WTC11 (cell line): ENCODE measurements at regions not wholly inside any gene's neighbourhood (a gene's known extent, or its start where the extent isn't known, plus 50 kb on each side); places are given as distances from the start of the nearest gene placed in this dataset.

ENCODE experiments used
- ATAC-seq: fragments of 200-7000 bp; cut with Tn5 transposase; 2 replicates; pipeline ENCODE4 v1.10.0; 2021; ENCODE audit warnings: mild to moderate bottlenecking, moderate library complexity
- CTCF ChIA-PET: fragments of 300-600 bp; sonication (Branson Sonifier 250); formaldehyde crosslinking; loops from one replicate; lab custom pipeline; 2021; ENCODE audit warnings: antibody characterized with exemption; lab: Charles Lee
- POLR2A ChIA-PET: fragments of 350-600 bp; sonication (Branson Sonifier 250); formaldehyde crosslinking; loops from one replicate; lab custom pipeline; 2021; ENCODE audit warnings: antibody characterized with exemption; lab: Charles Lee
- DNase-seq: peaks from one replicate; pipeline ENCODE4 v3.0.0; 2021; ENCODE audit warnings: low spot score
- H3K27ac Mint-ChIP-seq: 2 replicates; pipeline ENCODE4 v1.8.0; 2021; ENCODE audit warnings: mixed read lengths
- H3K27me3 Mint-ChIP-seq: 2 replicates; pipeline ENCODE4 v1.8.0; 2021; ENCODE audit warnings: low read depth, mild to moderate bottlenecking, moderate library complexity, mixed read lengths
- H3K36me3 Mint-ChIP-seq: 2 replicates; pipeline ENCODE4 v1.8.0; 2021; ENCODE audit warnings: mixed read lengths
- H3K4me1 Mint-ChIP-seq: 2 replicates; pipeline ENCODE4 v1.8.0; 2022; ENCODE audit warnings: mixed read lengths
- H3K4me3 Mint-ChIP-seq: 2 replicates; pipeline ENCODE4 v1.8.0; 2021; ENCODE audit warnings: mild to moderate bottlenecking, moderate library complexity, mixed read lengths
- H3K9me3 Mint-ChIP-seq: 2 replicates; pipeline ENCODE4 v1.8.0; 2021; ENCODE audit warnings: mixed read lengths
- ATF1 ChIP-seq: sonication (generic); formaldehyde crosslinking; IDR thresholded peaks from 2 replicates; pipeline ENCODE4 v1.8.1; 2023; ENCODE audit warnings: mild to moderate bottlenecking, moderate library complexity, missing genetic modification reagents
- ATF3 ChIP-seq: sonication (generic); formaldehyde crosslinking; conservative IDR thresholded peaks from 2 replicates; pipeline ENCODE4 v1.8.1; 2022; ENCODE audit warnings: mild to moderate bottlenecking, missing genetic modification reagents
- ATF6 ChIP-seq: sonication (generic); formaldehyde crosslinking; IDR thresholded peaks from 2 replicates; pipeline ENCODE4 v1.8.1; 2023; ENCODE audit warnings: mild to moderate bottlenecking, missing genetic modification reagents
- CDX4 ChIP-seq: fragments of 250-450 bp; sonication (Bioruptor Pico); IDR thresholded peaks from 2 replicates; pipeline ENCODE4 v1.9.0; 2021; ENCODE audit warnings: moderate library complexity, mild to moderate bottlenecking, inconsistent platforms, borderline replicate concordance
- E2F1 ChIP-seq: sonication (generic); formaldehyde crosslinking; IDR thresholded peaks from 2 replicates; pipeline ENCODE4 v1.8.0; 2022; ENCODE audit warnings: mild to moderate bottlenecking, missing genetic modification reagents
- EMX1 ChIP-seq: fragments of 250-450 bp; sonication (Bioruptor Pico); IDR thresholded peaks from 2 replicates; pipeline ENCODE4 v1.8.0; 2021; ENCODE audit warnings: mild to moderate bottlenecking
- ERG ChIP-seq: fragments of 250-450 bp; sonication (Bioruptor Pico); IDR thresholded peaks from 2 replicates; pipeline ENCODE4 v1.8.0; 2021; ENCODE audit warnings: mild to moderate bottlenecking
- FOXK1 ChIP-seq: sonication (generic); formaldehyde crosslinking; IDR thresholded peaks from 2 replicates; pipeline ENCODE4 v1.8.0; 2022; ENCODE audit warnings: mild to moderate bottlenecking, moderate library complexity, missing genetic modification reagents
- FOXP4 ChIP-seq: sonication (generic); formaldehyde crosslinking; IDR thresholded peaks from 2 replicates; pipeline ENCODE4 v1.8.0; 2022; ENCODE audit warnings: mild to moderate bottlenecking, missing genetic modification reagents
- MLX ChIP-seq: sonication (generic); formaldehyde crosslinking; IDR thresholded peaks from 2 replicates; pipeline ENCODE4 v1.8.1; 2023; ENCODE audit warnings: mild to moderate bottlenecking, missing genetic modification reagents, moderate library complexity
- NFE2L1 ChIP-seq: sonication (generic); formaldehyde crosslinking; IDR thresholded peaks from 2 replicates; pipeline ENCODE4 v1.8.1; 2023; ENCODE audit warnings: missing genetic modification reagents
- NR1H2 ChIP-seq: sonication (generic); formaldehyde crosslinking; IDR thresholded peaks from 2 replicates; pipeline ENCODE4 v1.9.0; 2021; ENCODE audit warnings: mild to moderate bottlenecking, moderate library complexity, missing genetic modification reagents
- NR3C1 ChIP-seq: sonication (generic); formaldehyde crosslinking; conservative IDR thresholded peaks from 2 replicates; pipeline ENCODE4 v1.8.1; 2023; ENCODE audit warnings: low read depth, mild to moderate bottlenecking, missing genetic modification reagents
- SP1 ChIP-seq: sonication (generic); formaldehyde crosslinking; conservative IDR thresholded peaks from 2 replicates; pipeline ENCODE4 v1.8.1; 2022; ENCODE audit warnings: missing genetic modification reagents
- STAT6 ChIP-seq: sonication (generic); formaldehyde crosslinking; conservative IDR thresholded peaks from 2 replicates; pipeline ENCODE4 v1.8.1; 2023; ENCODE audit warnings: mild to moderate bottlenecking, low read depth, missing genetic modification reagents, moderate library complexity
- TEAD1 ChIP-seq: sonication (generic); formaldehyde crosslinking; IDR thresholded peaks from 2 replicates; pipeline ENCODE4 v1.8.0; 2022; ENCODE audit warnings: mild to moderate bottlenecking, missing genetic modification reagents
- TP53 ChIP-seq: sonication (generic); formaldehyde crosslinking; IDR thresholded peaks from 2 replicates; pipeline ENCODE4 v1.8.1; 2023; ENCODE audit warnings: mild to moderate bottlenecking, missing genetic modification reagents
- USF2 ChIP-seq: sonication (generic); formaldehyde crosslinking; IDR thresholded peaks from 2 replicates; pipeline ENCODE4 v1.8.1; 2023; ENCODE audit warnings: mild to moderate bottlenecking, missing genetic modification reagents, moderate library complexity
- ZNF232 ChIP-seq: sonication (generic); formaldehyde crosslinking; IDR thresholded peaks from 2 replicates; pipeline ENCODE4 v1.8.0; 2022; ENCODE audit warnings: mild to moderate bottlenecking, missing genetic modification reagents
- ZNF317 ChIP-seq: sonication (generic); formaldehyde crosslinking; IDR thresholded peaks from 2 replicates; pipeline ENCODE4 v1.8.1; 2023; ENCODE audit warnings: low read depth, mild to moderate bottlenecking, moderate library complexity, missing genetic modification reagents, borderline replicate concordance
- ZNF671 ChIP-seq: fragments of 250-450 bp; sonication (Bioruptor Pico); IDR thresholded peaks from 2 replicates; pipeline ENCODE4 v1.8.0; 2021; ENCODE audit warnings: mild to moderate bottlenecking
- ZSCAN18 ChIP-seq: fragments of 250-450 bp; sonication (Bioruptor Pico); IDR thresholded peaks from 2 replicates; pipeline ENCODE4 v2.1.2; 2022; ENCODE audit warnings: mild to moderate bottlenecking, moderate library complexity

GRCh38 chr2:207320381-207321159 lies 154.8 kb upstream of the KLF7 start:
- no peak overlapping the region for H3K4me3 Mint-ChIP-seq
- no peak for DNase-seq
- peaks cover 4% of the 10 kb centered on the region; the same call in 1 of the 2 replicates for H3K9me3 Mint-ChIP-seq
- H3K27ac Mint-ChIP-seq, result no peak overlapping the region
- no peaks in the 10 kb centered on the region for H3K27me3 Mint-ChIP-seq
- ATAC-seq, result no peak
- H3K4me1 Mint-ChIP-seq, result no peaks in the 10 kb centered on the region
- POLR2A ChIA-PET, result no interaction called here
- no peaks in the 10 kb centered on the region for H3K36me3 Mint-ChIP-seq
- TF ChIP-seq TP53 (CRISPR knock-in tag) (no peak), EMX1 (CRISPR knock-in tag) (no peak), FOXK1 (CRISPR knock-in tag) (no peak), FOXP4 (no peak), ZNF317 (CRISPR knock-in tag) (no peak), ATF3 (CRISPR knock-in tag) (no peak), ZSCAN18 (no peak), ZNF232 (CRISPR knock-in tag) (no peak), ZNF671 (no peak), MLX (CRISPR knock-in tag) (no peak), USF2 (CRISPR knock-in tag) (no peak), ATF6 (CRISPR knock-in tag) (no peak), ATF1 (no peak), CDX4 (no peak), NR3C1 (no peak)
- CTCF ChIA-PET, result no interaction called here

GRCh38 chr2:207321514-207321913 lies 155.8 kb upstream of the KLF7 start:
- Mint-ChIP-seq H3K27me3 (no peaks in the 10 kb centered on the region), H3K4me3 (no peak overlapping the region), H3K36me3 (no peaks in the 10 kb centered on the region), H3K9me3 (peaks cover 4% of the 10 kb centered on the region; the same call in 1 of the 2 replicates), H3K27ac (no peak overlapping the region), H3K4me1 (no peaks in the 10 kb centered on the region)
- DNase-seq (no peak), ATAC-seq (no peak)
- POLR2A ChIA-PET, result no interaction called here
- CTCF ChIA-PET, result no interaction called here
- TF ChIP-seq SP1 (no peak), ATF1 (no peak), STAT6 (no peak), E2F1 (CRISPR knock-in tag) (no peak), ERG (CRISPR knock-in tag) (no peak), TEAD1 (CRISPR knock-in tag) (no peak), EMX1 (CRISPR knock-in tag) (no peak), NR1H2 (no peak), NFE2L1 (no peak)
